GM12872 (cell line): ENCODE measurements at regions not wholly inside any gene's neighbourhood (a gene's known extent, or its start where the extent isn't known, plus 50 kb on each side); places are given as distances from the start of the nearest gene placed in this dataset.

Experiments used
- TF ChIP-seq, protein P1 (sequence below): IDR thresholded peaks from 3 replicates; pipeline ENCODE4 v1.5.1; 2011; ENCODE audit warnings: low read depth, mild to moderate bottlenecking, low read length, moderate library complexity; ENCODE audit not compliant: insufficient read depth

DNA sequence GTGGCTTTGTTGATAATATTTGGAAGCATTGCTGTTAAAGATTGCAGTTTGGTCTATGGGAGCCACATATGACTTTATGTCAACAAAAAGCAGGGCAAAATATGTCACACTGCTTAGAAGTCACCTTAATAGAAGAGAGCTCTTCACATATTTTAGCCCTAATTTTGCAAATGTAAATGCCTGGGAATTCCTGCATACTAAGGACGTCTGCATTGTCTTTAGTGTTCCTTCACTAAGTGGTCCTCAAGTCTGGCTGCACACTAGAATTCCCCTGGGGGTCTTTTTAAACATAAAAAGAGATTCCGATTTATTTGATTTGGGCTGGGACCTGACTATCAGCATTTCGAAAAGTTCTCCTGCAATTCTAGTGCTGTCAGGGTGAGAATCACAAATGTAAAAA lies 495.1 kb upstream of the FAM241A start:
- TF ChIP-seq, protein P1, sequence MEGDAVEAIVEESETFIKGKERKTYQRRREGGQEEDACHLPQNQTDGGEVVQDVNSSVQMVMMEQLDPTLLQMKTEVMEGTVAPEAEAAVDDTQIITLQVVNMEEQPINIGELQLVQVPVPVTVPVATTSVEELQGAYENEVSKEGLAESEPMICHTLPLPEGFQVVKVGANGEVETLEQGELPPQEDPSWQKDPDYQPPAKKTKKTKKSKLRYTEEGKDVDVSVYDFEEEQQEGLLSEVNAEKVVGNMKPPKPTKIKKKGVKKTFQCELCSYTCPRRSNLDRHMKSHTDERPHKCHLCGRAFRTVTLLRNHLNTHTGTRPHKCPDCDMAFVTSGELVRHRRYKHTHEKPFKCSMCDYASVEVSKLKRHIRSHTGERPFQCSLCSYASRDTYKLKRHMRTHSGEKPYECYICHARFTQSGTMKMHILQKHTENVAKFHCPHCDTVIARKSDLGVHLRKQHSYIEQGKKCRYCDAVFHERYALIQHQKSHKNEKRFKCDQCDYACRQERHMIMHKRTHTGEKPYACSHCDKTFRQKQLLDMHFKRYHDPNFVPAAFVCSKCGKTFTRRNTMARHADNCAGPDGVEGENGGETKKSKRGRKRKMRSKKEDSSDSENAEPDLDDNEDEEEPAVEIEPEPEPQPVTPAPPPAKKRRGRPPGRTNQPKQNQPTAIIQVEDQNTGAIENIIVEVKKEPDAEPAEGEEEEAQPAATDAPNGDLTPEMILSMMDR = no peak

DNA sequence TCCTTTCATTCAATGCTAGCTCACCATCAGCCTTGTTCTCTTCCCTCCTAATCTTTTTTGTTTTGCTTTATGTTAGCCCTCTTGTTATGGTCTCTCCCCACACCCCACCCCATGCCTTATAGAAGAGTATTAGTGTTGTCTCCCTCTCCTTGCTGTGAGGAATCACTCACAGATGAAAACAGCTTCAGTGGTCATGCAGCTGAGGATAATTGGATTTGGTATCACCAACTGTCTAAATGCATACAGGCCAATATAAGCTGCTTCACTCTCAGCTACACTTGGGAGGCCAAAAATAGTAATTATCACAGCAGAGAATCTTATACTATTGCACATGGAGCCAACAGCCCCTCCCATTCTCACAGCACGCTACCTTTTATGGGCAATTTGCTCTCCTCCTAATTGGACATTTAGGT lies 494.6 kb upstream of the FAM241A start:
- TF ChIP-seq, protein P1 = no peak

DNA sequence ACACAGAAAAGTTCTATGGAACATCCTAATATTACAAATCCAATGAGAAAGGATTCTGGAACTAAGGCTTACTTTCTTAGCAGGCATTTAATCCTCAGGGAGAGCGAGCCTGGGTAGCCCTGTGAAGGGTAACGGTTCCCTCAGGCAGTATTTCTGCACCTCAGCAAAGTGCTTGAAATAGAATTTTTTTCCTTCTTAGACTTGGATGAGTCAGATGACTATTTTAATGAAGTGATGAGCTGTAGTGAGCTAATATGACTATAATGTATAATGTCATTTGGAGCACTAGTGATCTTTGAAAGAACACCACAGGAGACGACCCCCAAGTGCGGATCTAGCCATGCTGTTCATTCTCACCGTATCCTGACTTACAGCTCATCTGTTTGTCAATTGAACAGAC lies 493.0 kb upstream of the FAM241A start:
- TF ChIP-seq, protein P1 = no peak

DNA sequence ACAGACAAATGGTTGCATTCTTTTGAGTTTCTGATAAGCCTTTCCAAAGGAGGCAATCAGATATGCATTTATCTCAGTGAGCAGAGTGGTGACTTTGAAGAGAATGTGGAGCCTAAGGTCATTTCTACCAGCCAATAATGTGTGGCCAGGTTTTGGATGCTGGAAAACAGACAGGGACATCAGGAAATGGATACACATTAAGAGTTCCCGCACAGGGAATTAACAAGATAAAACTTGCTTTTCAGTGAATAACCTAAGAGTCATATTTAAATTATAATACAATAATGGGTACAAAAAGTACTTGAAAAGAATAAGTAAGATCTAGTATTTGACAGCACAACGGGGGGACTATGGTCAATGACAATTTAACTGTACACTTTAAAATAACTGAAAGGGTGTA lies 492.3 kb upstream of the FAM241A start:
- TF ChIP-seq, protein P1 = no peak

DNA sequence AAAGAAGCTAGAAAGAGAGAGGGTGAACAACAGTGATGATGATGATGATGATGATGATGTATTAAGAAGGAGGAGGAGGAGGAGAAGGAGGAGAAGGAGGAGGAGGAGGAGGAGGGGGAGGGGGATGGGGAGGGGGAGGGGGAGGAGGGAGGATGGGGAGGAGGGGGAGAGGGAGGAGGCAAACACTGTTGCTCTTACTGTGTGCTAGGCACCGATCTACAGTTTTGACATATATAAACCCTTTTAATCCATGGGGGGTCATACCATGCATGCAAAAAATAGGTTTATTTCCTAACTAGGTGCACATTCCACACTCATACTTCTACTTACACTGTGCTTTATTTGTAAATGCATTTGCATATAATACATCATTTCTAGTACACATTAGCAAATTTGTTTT lies 482.8 kb upstream of the FAM241A start:
- TF ChIP-seq, protein P1 = no peak

DNA sequence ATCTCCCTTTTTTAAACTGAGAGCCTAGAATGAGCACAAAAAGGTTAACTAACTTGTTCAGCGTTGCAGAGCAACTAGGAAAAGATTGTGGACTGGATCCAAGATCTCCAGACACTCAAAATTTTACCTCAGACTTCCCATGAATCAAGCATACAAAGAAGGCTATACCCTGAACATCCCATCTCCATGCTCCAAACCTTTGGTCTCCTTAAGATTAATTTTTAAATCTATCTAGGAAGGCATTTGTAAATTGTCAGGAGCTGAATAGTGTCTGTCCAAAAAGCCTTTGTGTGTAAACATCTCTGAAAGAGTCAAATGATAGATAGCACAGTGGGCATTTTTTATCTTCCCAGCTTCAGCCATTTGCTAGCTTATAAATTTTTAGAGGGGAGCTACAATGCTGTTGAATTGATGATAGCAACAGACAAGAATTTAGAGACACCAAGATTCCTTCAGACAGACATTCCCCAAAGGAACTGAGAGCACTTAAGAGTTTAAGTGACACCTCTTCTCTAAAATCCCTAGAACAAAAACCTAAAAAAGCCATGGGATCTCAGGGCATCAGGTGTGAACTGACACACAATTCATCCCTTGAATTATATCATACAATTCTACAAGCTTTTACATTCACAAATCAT lies 480.8 kb upstream of the FAM241A start:
- TF ChIP-seq, protein P1 = no peak

DNA sequence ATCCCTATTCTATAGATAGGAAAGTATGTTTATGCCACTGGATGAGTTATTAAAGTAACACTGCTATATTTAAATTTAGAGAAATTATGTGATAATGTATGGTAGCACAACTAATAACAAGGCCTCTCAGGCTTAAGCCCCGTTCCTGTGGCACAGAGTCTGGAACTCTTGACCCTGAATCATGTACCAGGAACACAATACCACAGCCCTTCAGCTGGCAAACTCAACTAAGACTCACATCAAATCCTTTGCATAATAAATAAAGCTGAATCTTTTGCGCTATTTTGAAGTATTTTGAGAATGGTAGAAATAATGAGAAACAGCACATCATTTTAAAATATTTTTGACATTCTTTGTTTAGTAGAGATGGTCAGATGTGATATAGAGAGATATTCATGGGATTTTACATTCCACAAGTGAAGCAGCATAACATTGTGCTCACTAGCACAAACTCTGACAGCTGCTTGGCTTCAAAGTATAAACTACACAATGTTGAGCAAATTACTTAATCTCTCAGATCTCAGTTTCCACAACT lies 478.4 kb upstream of the FAM241A start:
- TF ChIP-seq, protein P1 = no peak
